ENCODE measurements at regions not wholly inside any gene's neighbourhood (a gene's known extent, or its start where the extent isn't known, plus 50 kb on each side); places are given as distances from the start of the nearest gene placed in this dataset.

GRCh38 chr5:164059471-164059870 is 554.1 kb downstream of the MAT2B start:
- no peak overlapping the region for H3K27ac ChIP-seq
- TF ChIP-seq CTCF (conservative IDR thresholded peaks at IDR 0.05): no peak

GRCh38 chr5:164060786-164061355 is 555.5 kb downstream of the MAT2B start:
- no peak overlapping the region for H3K27ac ChIP-seq
- TF ChIP-seq CTCF (conservative IDR thresholded peaks at IDR 0.05): no peak

GRCh38 chr5:164062304-164062703 is 556.9 kb downstream of the MAT2B start:
- H3K27ac ChIP-seq: no peak overlapping the region
- TF ChIP-seq CTCF (conservative IDR thresholded peaks at IDR 0.05): no peak

- no peak for TF ChIP-seq CTCF (conservative IDR thresholded peaks at IDR 0.05)
- H3K27ac ChIP-seq: no peak overlapping the region
These were observed 559.8 kb downstream of the MAT2B start for GRCh38 chr5:164065266-164065665.

- no peak for TF ChIP-seq CTCF (conservative IDR thresholded peaks at IDR 0.05)
These were observed 566.3 kb downstream of the MAT2B start for GRCh38 chr5:164071671-164072070.

GRCh38 chr5:164073081-164073480 is 567.7 kb downstream of the MAT2B start:
- no peak overlapping the region for H3K27ac ChIP-seq
- TF ChIP-seq CTCF (conservative IDR thresholded peaks at IDR 0.05): no peak

More at GRCh38 chr5:164071671-164072070, 566.3 kb downstream of the MAT2B start:
- H3K27ac ChIP-seq: no peak overlapping the region

GRCh38 chr5:164076556-164076955 is 571.1 kb downstream of the MAT2B start:
- TF ChIP-seq CTCF (conservative IDR thresholded peaks at IDR 0.05): no peak
- no peak overlapping the region for H3K27ac ChIP-seq
